Myocyte (in vitro differentiated cells): ENCODE measurements at regions not wholly inside any gene's neighbourhood (a gene's known extent, or its start where the extent isn't known, plus 50 kb on each side); places are given as distances from the start of the nearest gene placed in this dataset.
"Not testable (repeated sequence)": the region's sequence is repeated elsewhere in the genome, so short reads cannot be mapped to it uniquely, and the experiment has no call there.

Experiments used
- DNase-seq: peaks from one replicate; pipeline ENCODE4 v3.0.0-alpha.2; 2012; ENCODE audit warnings: low read depth

- no peak for DNase-seq
Measured at GRCh38 chr2:125684932-125685331, 971.0 kb upstream of the GYPC start.

DNA sequence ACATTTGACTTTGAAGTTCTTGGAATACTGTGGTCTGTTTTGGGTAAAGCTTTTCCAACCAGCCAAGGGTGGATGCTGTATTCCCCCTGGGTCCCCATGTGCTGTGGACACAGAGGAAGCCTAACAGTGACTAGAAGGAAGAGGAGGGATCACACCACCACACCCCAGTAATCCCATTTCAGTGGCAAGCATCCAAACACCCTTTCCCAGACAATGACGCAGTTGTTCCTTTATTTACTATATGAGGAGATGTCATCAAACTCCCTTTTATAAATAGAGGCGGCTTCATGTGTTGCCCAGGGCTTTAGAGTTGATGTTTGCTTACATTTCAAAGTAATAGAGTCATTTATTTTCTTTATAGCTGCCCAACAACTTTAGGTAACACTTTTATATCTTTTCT, 959.4 kb upstream of the GYPC start:
- no peak for DNase-seq

DNA sequence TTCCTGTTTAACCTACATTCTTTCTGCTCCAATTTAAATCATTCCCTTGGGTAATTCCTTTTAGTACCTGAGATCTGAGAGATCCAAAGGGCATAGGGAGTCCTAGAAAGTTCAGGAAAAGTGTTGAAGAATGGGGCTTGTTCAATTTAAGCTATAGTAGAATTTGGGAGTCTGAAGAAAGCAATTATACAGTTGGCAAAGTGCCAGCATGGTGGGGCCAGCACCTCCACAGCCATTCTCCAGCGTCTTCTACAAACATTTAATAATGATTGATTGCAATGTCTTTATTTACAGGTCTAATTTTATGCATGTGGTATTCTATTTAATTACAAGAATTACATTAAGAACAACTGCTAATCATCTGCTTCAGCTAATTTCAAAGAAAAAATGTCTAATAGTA, 957.7 kb upstream of the GYPC start:
- no peak for DNase-seq

- DNase-seq = no peak
Measured at GRCh38 chr2:125701070-125701469, 954.9 kb upstream of the GYPC start.

- DNase-seq = no peak
Measured at GRCh38 chr2:125707611-125708010, 948.3 kb upstream of the GYPC start.

GRCh38 chr2:125710561-125710960, 945.4 kb upstream of the GYPC start:
- DNase-seq = no peak

GRCh38 chr2:125711075-125711474, 944.9 kb upstream of the GYPC start:
- DNase-seq = no peak

GRCh38 chr2:125713533-125713932, 942.4 kb upstream of the GYPC start:
- no peak for DNase-seq

- no peak for DNase-seq
Measured at GRCh38 chr2:125721072-125721721, 934.8 kb upstream of the GYPC start.

- no peak for DNase-seq
Measured at GRCh38 chr2:125730921-125731320, 925.0 kb upstream of the GYPC start.

GRCh38 chr2:125736306-125736705, 919.7 kb upstream of the GYPC start:
- DNase-seq = no peak

GRCh38 chr2:125745514-125745913, 910.4 kb upstream of the GYPC start:
- DNase-seq = no peak

- DNase-seq = no peak
Measured at GRCh38 chr2:125746321-125747164, 909.4 kb upstream of the GYPC start.

GRCh38 chr2:125747165-125747425, 908.9 kb upstream of the GYPC start:
- DNase-seq = no peak

DNA sequence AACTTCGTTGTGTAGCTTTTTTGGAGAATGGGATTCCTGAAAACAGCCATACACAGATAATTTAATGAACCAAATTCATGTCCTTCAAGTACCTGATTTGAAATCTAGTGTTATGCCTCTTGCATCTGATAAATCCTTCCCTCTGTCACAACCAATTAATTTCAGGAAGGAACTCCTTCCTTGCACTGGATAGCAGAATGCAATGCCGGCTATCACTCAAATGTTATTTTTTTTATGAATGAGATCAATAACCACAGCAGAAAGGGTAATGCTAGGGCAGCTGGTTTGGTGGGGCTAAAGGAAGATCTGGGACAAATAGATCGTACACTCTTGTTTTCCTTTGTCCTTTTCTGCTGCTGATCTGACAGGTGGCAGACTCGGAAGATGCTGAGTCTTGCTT, 899.5 kb upstream of the GYPC start:
- no peak for DNase-seq

- DNase-seq = no peak
Measured at GRCh38 chr2:125796784-125797183, 859.2 kb upstream of the GYPC start.

DNA sequence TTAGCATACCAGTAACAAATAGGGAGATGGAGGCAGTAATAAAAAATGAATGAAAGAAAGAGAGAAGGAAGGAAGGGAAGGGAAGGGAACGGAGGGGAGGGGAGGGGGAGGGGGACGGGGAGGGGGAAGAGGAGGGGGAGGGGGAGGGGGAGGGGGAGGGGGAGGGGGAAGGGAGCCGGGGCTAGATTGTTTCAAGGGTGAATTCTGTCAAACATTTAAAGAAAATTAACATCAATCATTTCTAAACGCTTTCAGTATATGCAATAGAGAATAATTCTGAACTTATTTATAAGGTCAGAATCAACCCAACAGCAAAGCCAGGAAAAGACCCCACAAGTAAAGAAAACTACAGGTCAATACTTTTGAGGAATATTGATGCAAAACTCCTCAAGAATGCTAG, 858.8 kb upstream of the GYPC start:
- no peak for DNase-seq

- DNase-seq = no peak
Measured at GRCh38 chr2:125822746-125823145, 833.2 kb upstream of the GYPC start.

DNA sequence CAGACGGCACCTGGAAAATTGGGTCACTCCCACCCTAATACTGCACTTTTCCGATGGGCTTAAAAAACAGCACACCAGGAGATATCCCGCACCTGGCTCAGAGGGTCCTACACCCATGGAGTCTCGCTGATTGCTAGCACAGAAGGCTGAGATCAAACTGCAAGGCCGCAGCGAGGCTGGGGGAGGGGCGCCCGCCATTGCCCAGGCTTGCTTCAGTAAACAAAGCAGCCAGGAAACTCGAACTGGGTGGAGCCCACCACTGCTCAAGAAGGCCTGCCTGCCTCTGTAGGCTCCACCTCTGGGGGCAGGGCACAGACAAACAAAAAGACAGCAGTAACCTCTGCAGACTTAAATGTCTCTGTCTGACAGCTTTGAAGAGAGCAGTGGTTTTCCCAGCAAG, 830.2 kb upstream of the GYPC start:
- DNase-seq = not testable (repeated sequence)

DNA sequence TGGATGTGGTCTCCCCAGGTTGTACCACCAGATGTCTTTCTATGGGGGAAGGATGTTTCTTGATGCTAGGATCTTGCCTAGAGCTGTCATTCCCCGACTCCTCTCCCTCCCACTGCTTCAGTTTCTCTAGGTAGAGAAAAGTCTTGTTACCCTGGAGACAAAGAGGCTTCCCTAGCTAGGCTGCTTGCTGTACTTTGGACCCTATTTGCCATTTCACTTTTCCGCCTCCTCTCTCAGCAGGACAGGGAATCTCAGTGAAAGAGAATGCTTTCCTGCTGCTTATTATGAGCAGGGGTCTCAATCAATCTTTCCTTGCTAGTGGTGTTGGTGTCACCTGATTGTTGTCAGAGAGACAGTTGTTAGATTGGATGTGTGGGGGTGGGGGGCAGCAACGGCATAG, 818.8 kb upstream of the GYPC start:
- DNase-seq = no peak

- no peak for DNase-seq
Measured at GRCh38 chr2:125837611-125838010, 818.3 kb upstream of the GYPC start.

DNA sequence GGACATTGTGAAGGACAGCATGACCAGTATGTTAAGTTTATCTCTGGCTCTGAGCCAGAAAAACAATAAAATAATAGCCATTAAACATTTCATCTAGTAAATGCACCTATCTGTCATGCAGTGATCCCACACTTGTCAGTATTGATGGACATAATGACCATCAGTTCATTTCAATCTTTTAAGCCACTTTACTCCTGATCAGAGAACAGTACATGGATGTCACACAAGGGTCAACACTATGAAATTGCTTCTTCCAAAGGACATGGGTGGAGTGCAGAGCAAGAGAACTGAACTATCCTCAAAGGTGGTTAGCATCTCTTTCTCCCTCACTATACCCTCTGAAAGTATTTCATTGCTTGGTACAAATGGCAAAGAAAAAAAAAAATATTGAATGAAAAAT, 816.0 kb upstream of the GYPC start:
- no peak for DNase-seq

DNA sequence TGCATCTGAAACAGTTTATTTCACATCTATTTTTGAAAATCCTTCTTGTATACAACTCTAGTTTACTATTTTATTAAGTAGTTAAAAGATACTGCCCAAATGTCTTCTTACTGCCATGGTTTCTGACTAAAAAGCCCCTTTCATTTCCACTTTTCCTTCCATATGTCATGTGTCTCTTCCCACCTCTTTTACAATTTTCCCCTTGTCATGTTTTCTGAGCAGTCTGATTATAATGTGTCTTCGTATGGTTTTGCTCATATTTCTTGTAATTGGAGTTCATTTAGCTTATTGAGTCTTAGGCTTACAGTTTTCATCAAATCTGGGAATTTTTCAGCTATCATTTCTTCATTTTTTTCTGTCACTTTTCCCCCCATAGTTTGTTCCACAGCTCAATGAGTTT, 813.9 kb upstream of the GYPC start:
- no peak for DNase-seq
